Astrocyte of the spinal cord (primary cell): ENCODE measurements at regions not wholly inside any gene's neighbourhood (a gene's known extent, or its start where the extent isn't known, plus 50 kb on each side); places are given as distances from the start of the nearest gene placed in this dataset.

ENCODE experiments used
- DNase-seq: peaks from one replicate; pipeline ENCODE4 v3.0.0; 2011; ENCODE audit warnings: low read depth, low spot score
- H3K4me3 ChIP-seq: 2 replicates; pipeline ENCODE4 v1.5.1; 2011; ENCODE audit warnings: low read depth, mild to moderate bottlenecking, low read length, moderate library complexity
- CTCF ChIP-seq: IDR thresholded peaks from 2 replicates; pipeline ENCODE4 v1.5.1; 2012; ENCODE audit warnings: low read depth, mild to moderate bottlenecking, low read length, inconsistent platforms
- in situ Hi-C: cut with HindIII; loops from 2 replicates; pipeline ENCODE4 v1.10.0; 2017; ENCODE audit warnings: low sequenced_read_pairs

DNA sequence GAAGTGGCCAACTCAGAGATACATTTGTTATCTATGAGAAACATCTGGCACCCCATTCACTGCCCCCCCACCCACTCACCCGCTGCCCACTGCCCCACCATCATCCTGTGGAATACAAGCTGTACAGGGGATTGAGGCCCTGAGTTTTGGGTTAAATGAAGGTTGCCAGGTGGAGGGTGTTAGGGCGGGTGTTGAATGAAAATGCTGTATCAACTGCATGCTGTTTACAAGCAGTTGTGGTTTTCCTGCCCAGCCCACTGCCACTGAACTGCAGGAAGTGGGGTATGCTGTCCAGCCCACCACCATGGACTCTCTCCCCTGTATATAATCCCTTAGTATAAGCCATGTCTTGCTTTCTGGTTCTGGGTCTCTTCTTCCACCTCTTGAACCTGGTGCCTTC lies 481.9 kb downstream of the METTL4 start:
- no peak for DNase-seq
- TF ChIP-seq CTCF = no peak
- no peak overlapping the region for H3K4me3 ChIP-seq
- in situ Hi-C loops = no loop called here

- TF ChIP-seq CTCF = no peak
- no peak for DNase-seq
- in situ Hi-C loops = no loop called here
Measured at GRCh38 chr18:2091937-2092336, 479.4 kb downstream of the METTL4 start.

GRCh38 chr18:2096551-2096950 lies 474.8 kb downstream of the METTL4 start:
- no peak overlapping the region for H3K4me3 ChIP-seq
- in situ Hi-C loops = no loop called here
- TF ChIP-seq CTCF = no peak
- no peak for DNase-seq

More at GRCh38 chr18:2091937-2092336, 479.4 kb downstream of the METTL4 start:
- no peak overlapping the region for H3K4me3 ChIP-seq

DNA sequence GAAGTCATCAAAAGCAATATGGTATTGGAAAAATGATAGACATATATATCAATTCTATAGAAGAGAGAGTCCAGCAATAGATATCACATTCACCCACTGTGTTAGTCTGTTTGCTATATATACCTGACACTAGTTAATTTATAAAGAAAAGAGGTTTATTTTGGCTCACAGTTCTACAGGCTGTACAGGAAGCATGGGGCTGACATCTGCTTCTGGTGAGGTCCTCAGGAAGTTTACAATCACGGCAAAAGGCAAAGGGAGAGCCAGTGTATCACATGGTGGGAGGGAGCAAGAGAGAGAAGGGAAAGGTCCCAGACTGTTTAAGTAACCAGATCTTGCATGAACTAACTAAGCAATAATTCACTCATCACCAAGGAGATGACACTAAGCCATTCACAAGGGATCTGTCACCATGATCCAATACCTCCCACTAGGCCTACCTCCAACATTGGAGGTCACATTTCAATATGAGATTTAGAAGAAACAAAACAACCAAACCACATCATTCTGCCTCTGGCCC lies 470.6 kb downstream of the METTL4 start:
- no peak for DNase-seq
- H3K4me3 ChIP-seq = no peak overlapping the region
- in situ Hi-C loops = no loop called here
- TF ChIP-seq CTCF = no peak

- no peak for TF ChIP-seq CTCF
- H3K4me3 ChIP-seq = no peak overlapping the region
- DNase-seq = no peak
- in situ Hi-C loops = no loop called here
Measured at GRCh38 chr18:2102022-2102421, 469.3 kb downstream of the METTL4 start.

DNA sequence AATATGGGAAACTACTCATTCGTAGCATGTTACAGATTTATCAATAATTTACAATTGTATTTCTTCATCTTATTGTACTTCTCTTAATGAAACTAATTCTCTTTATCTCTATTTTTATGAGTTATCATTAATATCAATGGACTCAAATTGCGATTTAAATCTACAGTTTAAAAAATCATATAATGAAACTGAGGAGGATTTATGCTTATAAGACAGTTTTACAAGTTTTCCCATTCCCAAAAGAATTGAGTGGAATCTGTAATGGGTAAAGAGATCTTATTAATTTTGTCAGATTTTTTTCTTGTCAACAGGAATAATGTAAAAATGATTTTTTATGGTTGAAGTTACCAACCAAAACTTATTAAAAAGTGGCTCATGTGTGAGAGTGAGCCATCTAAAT lies 468.0 kb downstream of the METTL4 start:
- no peak for TF ChIP-seq CTCF
- no peak overlapping the region for H3K4me3 ChIP-seq
- in situ Hi-C loops = no loop called here
- DNase-seq = no peak
